NCI-H1092 treated with DMSO at 0.1 percent for 48 hours (cell line): ENCODE measurements at regions not wholly inside any gene's neighbourhood (a gene's known extent, or its start where the extent isn't known, plus 50 kb on each side); places are given as distances from the start of the nearest gene placed in this dataset.
"Not testable (repeated sequence)": the region's sequence is repeated elsewhere in the genome, so short reads cannot be mapped to it uniquely, and the experiment has no call there.

Experiments used
- DNase-seq: peaks from one replicate; lab custom pipeline; 2025; lab: John Stamatoyannopoulos, UW

DNA sequence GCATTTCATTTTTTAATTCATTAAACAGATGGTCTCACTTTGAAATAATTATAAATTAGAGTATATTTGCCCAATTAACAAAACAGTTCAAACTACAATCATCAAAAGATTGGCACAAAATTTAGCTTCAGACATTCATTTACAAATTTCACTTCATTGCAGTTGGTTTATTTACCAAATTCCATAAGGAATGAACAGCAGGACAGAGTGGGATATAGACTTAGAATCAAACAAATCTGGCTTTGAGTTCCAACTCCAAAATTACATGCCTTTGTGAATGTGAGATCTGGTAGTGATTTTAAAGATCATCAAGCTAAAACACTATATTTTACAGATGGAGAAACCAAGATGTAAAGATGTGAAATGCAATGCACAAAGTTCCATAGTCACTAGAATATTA is 310.7 kb upstream of the CNTN5 start:
- no peak for DNase-seq

DNA sequence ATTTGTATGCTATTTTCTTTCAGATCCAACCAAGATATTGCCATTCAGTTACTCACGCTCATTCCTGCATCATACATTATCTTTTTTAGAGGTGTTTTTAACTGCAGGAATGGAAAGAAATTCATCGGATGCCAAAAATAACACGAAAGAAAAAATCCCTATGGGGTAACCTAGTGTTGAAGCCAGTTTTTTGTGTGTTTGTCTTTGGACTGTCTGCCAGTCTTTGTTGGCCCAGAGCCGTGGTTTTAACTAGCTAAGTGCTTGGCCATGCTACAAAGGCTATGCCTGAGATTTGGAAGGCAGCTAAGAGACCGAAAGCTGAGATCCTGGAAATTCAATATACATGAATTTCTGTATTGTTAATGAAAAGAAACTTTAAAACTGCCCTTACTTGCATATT is 309.8 kb upstream of the CNTN5 start:
- peak; percentile 54 for DNase-seq

DNA sequence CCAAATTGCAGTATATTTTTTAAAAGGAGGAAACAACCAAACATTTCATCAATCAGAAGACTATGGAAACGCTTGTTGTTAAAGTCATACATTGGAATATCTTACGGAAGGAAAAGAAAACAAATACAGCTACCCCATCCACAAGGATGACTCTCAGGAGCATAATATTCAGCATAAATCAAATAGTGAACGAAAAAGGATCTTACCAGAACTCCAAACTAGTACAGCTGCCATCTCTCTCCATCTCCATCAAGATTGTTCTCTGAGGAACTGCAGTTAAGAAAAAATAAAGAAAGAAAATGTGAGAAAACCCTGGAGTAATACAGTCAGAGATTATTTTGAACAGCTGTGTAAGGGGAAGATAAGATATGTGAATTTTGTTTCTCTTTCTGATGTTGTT is 299.8 kb upstream of the CNTN5 start:
- no peak for DNase-seq

DNA sequence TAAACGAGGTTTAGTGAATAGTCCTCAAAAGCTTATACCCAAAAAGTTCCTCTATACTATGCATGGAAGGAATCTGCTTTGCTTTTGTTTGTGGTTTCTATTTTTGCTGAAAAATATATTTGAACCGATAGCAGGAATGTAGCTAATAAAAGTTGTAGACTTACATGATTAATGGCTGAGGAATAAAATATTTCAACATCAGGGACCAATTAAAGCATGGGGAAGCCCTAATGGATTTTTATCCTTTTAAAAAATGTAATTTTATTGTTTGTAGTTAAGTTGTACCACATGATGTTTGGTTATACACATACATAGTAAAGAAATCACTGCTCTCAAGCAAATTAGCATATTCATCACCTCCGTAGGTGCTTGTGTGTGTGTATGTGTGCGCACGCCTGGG is 295.3 kb upstream of the CNTN5 start:
- DNase-seq: no peak

DNA sequence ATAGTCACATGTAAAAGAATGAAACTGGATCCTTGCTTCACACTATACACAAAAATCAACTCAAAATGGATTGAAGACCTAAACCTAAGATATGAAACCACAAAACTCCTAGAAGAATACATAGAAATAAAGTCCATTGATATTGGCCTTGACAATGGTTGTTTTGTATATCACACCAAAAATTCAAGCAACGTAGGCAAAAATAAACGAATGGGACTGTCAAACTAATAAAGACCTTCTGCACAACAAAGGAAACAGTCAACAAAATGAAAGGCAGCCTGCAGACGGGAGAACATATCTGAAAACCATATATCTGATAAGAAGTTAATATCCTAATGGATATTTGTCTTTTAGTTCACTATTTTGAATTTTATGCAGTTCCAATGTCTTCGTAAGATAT is 292.3 kb upstream of the CNTN5 start:
- DNase-seq: no peak

DNA sequence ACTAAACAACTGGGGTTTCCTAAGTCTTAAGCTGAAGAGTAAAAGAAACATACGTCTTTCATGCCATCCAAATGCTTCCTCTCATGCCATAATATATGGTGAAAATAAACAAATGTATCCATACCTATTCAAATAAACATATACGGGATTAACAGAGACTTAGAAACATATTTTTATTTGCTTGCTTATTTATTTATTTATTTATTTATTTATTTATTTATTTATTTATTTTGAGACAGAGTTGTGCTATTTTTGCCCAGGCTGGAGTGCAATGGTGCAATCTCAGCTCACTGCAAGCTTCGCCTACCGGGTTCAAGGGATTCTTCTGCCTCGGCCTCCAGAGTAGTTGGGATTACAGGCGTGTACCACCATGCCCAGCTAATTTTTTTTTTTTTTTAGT is 291.6 kb upstream of the CNTN5 start:
- DNase-seq: no peak

DNA sequence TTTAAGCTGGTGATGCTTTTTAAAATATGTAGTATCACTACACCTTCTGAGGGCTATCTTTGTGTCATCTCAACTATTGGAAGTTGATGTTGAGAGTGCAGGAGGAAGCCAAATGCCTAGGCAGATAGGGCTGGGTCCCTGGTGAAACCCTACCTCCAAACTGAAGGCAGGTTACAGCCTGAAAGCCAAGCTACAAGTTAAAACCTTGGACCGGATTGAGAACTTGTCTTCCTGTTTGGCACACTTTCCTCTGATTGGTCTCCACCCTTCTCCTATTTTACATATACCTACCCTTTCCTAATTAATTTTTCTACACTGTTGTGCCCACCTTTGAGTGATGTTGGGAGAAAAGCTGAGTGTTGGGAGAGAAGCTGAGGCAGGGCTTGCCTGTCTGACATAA is 287.8 kb upstream of the CNTN5 start:
- no peak for DNase-seq

DNA sequence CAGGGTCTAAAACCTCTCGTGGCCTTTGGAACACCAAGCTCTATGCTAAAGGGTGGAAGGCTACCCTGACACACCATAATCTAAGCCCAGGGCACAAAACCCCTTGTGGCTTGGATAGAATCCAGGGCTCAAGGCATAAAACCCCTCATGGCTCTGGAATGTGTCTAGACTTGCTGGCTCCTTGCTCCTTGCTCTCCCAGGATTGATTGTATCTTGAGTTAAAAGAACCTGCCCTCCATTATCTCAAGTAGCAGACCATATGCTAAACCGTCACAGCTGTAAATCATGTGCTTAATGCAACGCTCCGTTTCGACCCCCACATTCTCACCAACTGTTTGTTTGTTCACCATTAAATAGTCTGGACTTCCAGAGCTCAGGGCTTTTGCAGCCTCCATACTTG is 287.4 kb upstream of the CNTN5 start:
- not testable (repeated sequence) for DNase-seq

DNA sequence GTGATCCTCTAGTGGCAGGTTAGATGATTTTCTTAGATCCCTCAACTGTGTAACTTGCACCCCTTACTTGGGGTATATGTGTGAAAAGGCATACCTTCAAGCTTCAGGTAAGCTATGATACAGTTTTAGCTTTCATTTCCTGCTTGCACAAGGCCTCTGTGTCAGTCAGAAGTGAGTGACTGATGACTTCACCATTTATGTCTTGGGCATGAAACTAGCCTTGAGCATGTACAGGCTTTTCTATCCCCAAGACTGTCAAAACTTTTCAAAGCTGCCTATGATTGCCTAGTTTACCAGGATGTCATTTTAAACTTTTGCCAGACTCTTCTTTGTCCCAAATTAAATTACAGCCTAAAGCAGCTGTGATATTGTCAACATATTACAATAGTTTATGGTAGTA is 286.1 kb upstream of the CNTN5 start:
- DNase-seq: no peak

DNA sequence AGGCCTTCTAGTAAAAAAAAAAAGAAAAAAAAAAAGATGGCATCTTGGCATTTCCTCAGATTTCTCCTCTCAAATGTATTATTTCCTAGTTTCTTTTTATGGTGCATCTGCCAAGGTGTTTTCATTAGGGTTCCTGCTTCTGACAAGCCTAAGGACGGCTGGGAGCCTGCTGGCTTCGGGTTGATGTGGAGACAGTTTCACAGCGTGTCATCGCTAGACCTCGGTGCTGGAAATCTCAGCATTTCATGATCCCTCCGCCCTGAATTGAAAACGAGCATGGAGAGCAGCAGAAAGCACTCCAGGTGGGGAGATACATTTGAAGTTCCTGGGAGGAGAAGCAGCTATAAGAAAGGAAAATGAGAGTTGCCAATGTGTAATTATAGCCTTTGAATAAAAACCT is 283.9 kb upstream of the CNTN5 start:
- no peak for DNase-seq

DNA sequence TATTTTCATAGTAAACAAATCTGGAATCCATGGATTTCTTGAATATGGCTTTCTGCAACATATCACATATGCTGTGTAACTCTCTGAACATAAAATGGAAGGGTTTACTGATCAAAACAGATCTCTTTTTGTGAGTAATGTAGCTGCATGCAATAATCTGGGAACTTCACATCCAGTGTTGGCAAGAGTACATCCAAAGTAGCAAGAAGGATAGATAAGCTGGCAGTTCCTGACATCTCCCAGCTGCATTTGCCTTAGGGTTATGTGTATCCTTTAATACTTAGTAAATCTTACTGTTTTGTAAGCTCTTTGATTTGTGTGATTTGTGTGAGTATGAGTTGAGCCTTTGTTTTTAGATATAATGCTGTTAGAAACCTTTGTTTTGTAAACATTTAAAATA is 280.4 kb upstream of the CNTN5 start:
- no peak for DNase-seq

DNA sequence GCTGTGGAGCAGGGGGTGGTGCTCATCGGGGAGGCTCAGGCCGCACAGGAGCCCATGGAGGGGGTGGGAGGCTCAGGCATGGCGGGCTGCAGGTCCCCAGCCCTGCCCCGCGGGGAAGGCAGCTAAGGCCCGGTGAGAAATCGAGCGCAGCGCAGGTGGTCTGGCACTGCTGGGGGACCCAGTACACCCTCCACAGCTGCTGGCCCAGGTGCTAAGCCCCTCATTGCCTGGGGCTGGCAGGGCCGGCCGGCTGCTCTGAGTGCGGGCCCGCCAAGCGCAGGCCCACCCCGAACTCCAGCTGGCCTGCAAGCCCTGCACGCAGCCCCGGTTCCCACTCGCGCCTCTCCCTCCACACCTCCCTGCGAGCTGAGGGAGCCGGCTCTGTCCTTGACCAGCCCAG is 257.3 kb upstream of the CNTN5 start:
- not testable (repeated sequence) for DNase-seq

DNA sequence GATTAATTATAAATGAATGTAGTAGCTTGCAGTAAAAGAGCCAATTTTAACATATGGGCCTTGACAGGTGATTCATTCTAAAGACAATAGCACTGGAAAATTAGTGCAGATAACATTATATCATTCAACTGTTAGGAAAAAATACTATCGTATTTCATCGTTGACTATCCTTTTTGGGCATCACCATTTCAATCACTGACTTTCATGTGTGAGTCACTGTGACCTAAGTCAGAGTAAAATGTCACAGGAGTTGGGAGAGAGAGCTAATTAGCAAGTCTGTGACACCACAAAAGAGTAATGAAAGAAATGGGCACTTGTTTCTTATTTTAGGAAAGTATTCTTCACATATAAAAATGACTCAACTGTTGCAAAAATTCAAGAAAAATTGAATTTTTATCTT is 253.8 kb upstream of the CNTN5 start:
- DNase-seq: no peak

DNA sequence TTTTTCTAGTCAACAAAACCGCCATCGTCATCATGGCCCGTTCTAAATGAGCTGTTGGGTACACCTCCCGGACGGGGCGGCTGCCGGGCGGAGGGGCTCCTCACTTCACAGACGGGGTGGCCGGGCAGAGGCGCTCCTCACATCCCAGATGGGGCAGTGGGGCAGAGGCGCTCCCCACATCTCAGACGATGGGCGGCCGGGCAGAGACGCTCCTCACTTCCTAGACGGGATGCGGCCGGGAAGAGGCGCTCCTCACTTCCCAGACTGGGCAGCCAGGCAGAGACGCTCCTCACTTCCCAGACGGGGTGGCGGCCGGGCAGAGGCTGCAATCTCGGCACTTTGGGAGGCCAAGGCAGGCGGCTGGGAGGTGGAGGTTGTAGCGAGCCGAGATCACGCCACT is 250.7 kb upstream of the CNTN5 start:
- not testable (repeated sequence) for DNase-seq

DNA sequence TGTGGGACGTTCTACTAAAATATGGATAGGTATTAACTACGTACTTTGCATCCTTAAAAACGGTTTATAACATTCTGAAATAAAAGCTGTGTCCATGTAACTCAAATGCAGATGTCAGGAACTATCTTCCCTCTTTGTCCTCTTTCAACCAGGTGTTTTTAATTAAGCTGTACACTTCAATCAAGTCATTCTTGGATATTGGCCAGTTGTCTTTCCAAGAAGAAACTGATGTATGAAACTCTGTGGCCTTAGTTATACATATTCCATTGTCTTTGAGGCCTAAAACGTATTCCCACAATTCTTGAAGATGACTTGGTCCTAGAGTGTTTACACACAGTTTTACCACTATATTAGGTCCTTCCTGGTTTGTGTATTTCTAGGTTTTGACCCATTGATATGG is 249.0 kb upstream of the CNTN5 start:
- no peak for DNase-seq

DNA sequence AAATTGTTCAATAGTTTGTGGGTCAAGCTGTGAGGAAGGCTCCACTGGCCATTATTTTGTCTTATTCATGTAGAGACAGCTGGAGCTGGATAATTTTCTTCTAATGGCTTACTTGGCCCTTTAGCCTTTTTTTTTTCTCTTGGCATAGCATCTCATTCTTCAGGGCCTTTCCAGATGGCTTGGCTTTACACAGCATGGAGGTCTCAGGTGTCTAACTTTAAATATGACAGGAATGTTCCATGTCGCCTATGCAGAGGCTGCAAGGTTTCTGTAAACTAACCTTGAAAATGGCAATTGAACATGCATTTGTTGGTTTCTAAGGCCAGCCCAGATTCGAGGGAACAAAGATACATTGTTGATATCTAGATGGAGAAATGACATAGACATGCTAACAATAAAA is 247.9 kb upstream of the CNTN5 start:
- no peak for DNase-seq

DNA sequence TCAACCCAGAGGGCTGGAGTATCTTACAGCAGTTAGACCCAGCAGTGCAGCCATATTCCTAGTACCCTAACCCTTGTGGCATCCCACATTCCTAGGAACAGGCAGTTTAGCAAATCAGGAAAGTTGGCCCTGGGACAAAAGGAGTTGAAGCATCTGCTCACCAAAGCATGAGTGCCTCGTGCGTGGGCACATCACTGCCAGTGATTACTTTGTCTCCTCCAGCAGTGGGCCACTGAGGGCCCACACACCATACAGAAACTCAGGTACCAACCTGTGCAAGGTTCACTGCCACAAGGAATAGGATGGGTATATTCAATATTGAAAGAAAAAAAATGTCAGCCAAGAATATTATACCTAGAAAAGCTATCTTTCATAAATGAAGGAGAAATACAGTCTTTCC is 227.5 kb upstream of the CNTN5 start:
- DNase-seq: no peak

DNA sequence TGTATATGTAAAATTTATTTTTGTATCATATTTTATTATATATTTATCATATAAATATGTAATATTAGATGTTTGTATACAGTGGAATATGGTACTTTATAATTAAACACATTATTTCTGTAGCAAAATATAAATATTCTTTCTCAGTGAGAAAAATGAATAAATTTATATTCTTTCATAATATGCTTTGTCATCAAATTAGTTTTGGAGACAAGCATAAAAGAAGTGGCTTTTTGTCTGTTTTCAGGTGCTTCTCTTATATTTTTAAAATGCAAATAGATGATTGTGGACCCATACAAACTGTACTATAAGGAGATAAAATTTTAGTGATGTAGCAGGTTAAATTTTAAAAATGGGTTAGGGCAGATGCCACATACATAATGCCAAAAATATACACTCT is 222.4 kb upstream of the CNTN5 start:
- DNase-seq: no peak

DNA sequence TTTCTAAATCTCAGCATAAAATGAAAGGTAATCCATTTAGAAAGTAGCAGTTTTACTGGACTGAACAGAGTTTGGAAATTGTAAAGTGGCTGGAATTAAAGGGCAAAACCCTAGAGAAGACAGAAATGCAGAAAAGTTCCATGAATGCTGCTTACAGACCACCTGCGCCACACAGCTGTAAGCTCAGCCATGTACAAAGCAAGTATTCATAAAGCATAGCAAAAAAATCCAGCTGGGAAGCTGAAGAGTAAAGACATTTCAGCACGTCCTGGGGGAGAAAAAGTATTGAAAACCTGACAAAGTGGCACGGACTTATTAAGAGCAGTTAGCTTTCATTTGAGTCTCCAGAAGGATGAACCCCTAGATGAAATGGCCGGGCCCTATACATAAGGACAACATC is 220.1 kb upstream of the CNTN5 start:
- no peak for DNase-seq

DNA sequence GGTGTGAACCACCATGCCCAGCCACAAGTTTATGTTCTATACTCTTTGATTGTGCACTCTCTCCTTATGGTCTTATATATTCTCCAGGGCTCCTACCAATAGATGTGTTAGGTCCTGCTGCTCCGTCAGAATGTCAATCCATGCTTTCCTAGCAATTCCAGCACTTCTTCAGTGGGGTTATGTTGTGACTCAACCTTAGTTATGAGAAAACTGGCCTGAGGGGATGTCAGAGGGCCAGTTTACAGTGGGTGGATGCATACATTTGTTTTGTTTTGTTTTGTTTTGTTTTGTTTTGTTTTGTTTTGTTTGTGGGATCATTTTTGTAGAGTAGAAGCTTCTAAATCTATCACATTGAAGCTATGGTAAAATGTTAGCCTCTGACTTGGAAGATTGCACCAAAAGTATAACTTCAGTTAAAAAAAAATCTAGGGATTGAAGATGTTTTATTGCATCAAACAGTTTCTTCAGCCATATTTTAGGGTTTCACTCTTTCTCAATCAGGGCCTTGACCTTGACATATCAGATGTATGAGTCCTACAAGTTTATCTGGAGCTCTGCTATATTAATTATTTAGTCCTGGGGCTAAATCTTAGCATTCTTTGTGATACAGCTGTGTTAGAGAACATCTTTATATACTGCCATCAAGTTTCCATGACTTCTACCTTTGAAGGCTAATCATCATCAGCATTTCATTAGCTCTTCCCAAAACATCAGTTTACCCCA is 191.6 kb upstream of the CNTN5 start:
- DNase-seq: no peak

DNA sequence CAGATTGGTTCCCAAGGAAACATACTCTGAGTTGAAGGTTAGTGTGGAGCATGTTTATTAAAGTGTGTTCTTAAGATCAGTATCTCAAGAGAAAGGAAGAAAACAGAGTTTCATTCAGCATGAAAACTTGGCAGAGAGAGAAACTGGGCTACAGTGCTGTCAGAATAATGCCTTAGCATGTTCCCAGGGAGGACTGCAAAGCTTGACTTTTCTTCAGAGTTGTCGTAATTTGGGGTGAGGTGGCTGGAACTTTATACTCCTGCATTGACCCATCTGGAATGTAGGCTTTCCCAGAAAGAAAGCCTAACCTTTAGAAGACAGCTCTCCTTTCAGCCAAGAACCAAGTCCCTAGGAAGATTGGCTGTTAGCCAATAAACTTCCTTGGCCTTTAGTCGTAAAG is 190.8 kb upstream of the CNTN5 start:
- DNase-seq: no peak

DNA sequence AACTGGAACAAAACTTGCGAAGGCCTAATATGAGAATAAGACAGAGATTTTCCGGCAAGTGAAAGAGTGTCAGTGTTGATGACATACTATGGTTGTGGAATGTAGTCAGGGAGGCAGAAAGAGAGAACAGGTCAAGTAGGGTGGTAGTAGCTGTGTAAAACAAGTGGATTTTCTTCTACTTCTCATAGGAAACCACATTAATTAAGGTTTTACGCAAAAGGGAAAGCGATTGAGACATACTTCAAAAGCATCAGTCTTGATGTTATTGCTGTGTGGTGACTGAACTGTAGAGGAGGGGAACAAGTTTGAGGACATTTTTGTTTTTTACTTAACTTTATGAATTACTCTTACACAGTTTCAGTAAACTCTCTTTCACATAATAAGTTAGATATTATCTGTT is 186.0 kb upstream of the CNTN5 start:
- DNase-seq: no peak

DNA sequence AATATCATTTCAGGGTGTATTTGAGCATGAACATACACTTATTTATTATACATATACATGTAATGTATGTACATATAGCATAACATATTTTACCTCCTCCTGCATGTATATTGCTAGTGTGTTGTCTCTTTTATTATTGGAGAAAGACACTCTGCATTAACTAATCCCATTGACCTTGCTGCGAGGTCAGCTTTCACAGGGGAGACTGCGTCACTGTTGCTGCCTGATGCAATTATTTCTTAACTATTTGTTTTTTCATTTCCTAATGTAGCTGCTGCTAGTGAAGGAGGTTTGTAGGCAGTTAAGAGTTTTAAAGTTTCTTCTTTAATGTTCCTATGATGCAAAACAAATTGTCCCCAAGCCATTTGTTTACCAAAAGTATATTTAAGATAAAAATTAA is 185.4 kb upstream of the CNTN5 start:
- DNase-seq: no peak

DNA sequence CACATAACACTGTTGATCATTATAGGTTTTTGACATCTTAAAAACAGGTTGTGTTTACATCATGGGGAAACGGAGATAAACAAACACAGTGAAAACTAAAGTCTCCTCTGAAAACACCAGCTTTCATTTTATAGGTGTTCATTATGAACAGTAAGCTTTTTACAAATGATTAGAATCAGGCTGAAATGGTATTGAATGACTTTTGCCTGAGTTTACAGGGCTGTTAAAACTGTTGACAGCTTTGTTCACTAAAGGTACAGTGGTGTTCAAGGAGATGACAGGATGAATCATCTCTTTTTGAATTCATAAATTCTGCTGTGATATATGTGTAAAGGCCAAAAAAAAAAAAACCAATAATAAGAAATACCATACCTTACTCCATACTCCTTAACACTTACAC is 184.6 kb upstream of the CNTN5 start:
- DNase-seq: no peak

DNA sequence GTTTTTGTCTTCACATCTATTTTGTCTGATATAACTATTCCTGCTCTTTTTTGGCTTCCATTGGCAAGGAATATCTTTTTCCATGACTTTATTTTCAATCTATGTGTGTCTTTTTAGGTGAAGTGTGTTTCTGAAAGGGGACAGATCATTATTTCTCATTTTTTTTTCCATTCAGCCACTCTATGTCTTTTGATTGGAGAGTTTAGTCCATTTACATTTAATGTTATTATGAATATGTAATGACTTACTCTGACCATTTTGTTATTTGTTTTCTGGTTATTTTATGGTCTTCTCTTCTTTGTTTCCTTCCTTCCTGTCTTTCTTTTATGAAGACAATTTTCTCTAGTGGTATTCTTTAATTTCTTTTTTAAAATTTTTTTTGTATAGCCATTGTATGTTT is 178.6 kb upstream of the CNTN5 start:
- DNase-seq: no peak
